ENCODE measurements at regions not wholly inside any gene's neighbourhood (a gene's known extent, or its start where the extent isn't known, plus 50 kb on each side); places are given as distances from the start of the nearest gene placed in this dataset.

- no peak overlapping the region for H3K4me3 ChIP-seq (replicated peaks in 1 of 2; ENCODE audit: low read depth in 2 of 2, low read length in 2 of 2)
- peak; percentile 7 to 43 for DNase-seq (ENCODE audit: low read depth in 2 of 2)
- TF ChIP-seq, protein P1, sequence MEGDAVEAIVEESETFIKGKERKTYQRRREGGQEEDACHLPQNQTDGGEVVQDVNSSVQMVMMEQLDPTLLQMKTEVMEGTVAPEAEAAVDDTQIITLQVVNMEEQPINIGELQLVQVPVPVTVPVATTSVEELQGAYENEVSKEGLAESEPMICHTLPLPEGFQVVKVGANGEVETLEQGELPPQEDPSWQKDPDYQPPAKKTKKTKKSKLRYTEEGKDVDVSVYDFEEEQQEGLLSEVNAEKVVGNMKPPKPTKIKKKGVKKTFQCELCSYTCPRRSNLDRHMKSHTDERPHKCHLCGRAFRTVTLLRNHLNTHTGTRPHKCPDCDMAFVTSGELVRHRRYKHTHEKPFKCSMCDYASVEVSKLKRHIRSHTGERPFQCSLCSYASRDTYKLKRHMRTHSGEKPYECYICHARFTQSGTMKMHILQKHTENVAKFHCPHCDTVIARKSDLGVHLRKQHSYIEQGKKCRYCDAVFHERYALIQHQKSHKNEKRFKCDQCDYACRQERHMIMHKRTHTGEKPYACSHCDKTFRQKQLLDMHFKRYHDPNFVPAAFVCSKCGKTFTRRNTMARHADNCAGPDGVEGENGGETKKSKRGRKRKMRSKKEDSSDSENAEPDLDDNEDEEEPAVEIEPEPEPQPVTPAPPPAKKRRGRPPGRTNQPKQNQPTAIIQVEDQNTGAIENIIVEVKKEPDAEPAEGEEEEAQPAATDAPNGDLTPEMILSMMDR (IDR thresholded peaks at IDR 0.05; ENCODE audit: low read depth, low read length), result no peak
Measured at GRCh38 chr4:29051381-29051965, 1668.7 kb upstream of the PCDH7 start.

DNA sequence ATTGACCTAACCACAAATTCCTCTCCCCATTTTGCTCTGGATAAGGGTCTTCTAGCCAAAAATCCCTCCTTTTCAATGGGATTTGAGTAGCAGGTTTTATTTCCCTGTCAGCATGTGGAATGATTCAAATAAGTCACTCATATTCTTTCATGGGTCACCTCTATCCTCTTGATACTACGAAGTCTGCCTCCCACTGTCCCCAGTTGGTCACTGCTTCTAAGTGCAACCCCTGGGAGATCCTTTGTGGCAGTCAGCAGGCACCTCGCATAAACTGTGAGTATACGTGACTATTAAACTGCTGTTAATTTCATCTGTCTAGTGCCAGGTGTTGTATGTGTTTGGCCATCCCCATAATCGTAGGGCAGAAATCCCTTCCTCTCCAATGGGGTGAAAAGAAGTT lies 1667.9 kb upstream of the PCDH7 start:
- TF ChIP-seq, protein P1 (IDR thresholded peaks at IDR 0.05; ENCODE audit: low read depth, low read length), result no peak
- H3K4me3 ChIP-seq (replicated peaks in 1 of 2; ENCODE audit: low read depth in 2 of 2, low read length in 2 of 2), result no peak overlapping the region
- DNase-seq (ENCODE audit: low read depth in 2 of 2), result no peak

DNA sequence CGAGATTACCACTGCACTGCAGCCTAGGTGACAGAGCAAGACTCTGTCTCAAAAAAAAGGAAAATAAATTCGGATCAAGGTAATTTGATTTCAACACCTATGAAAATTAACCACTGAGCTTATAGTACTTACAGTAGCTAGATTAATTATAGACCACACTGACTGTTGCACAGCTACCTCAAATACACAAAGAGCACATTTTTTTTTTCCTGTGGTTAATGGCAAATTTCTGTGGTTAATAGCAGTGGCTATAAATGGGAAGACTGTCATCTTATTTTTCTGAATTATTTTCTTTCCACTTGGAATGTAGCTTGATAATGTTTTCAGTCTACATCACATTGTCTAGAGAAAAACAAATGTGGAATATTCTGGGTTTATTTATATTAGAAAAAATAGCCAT lies 1661.6 kb upstream of the PCDH7 start:
- DNase-seq (ENCODE audit: low read depth in 2 of 2), result no peak
- H3K4me3 ChIP-seq (replicated peaks in 1 of 2; ENCODE audit: low read depth in 2 of 2, low read length in 2 of 2), result no peak overlapping the region
- TF ChIP-seq, protein P1 (IDR thresholded peaks at IDR 0.05; ENCODE audit: low read depth, low read length), result no peak

GRCh38 chr4:29066861-29067260 lies 1653.3 kb upstream of the PCDH7 start:
- H3K4me3 ChIP-seq (replicated peaks in 1 of 2; ENCODE audit: low read depth in 2 of 2, low read length in 2 of 2), result no peak overlapping the region
- TF ChIP-seq, protein P1 (IDR thresholded peaks at IDR 0.05; ENCODE audit: low read depth, low read length), result no peak
- DNase-seq (ENCODE audit: low read depth in 2 of 2), result no peak

DNA sequence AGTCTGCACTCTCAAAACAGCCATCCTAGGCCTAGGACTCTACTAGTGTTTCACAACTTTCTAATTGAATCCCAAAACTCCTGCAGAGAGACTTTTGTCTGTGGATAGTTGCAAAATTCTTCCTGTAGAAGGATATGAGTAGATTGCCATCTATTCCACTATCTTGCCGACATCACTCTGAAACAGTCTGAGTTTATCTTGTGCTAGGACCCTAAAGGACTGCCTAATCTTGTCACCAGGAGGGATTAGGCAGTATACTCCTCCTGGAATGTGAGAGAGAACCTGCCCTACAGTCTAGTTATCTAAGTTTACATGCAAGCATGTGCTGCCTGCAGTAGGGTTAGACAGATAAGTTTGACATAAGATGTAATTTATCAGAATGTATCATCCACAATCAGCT lies 1646.6 kb upstream of the PCDH7 start:
- no peak for DNase-seq (ENCODE audit: low read depth in 2 of 2)
- H3K4me3 ChIP-seq (replicated peaks in 1 of 2; ENCODE audit: low read depth in 2 of 2, low read length in 2 of 2), result no peak overlapping the region
- TF ChIP-seq, protein P1 (IDR thresholded peaks at IDR 0.05; ENCODE audit: low read depth, low read length), result no peak

- TF ChIP-seq, protein P1 (IDR thresholded peaks at IDR 0.05; ENCODE audit: low read depth, low read length), result no peak
- DNase-seq (ENCODE audit: low read depth in 2 of 2), result no peak
- H3K4me3 ChIP-seq (replicated peaks in 1 of 2; ENCODE audit: low read depth in 2 of 2, low read length in 2 of 2), result no peak overlapping the region
Measured at GRCh38 chr4:29075366-29075765, 1644.8 kb upstream of the PCDH7 start.

DNA sequence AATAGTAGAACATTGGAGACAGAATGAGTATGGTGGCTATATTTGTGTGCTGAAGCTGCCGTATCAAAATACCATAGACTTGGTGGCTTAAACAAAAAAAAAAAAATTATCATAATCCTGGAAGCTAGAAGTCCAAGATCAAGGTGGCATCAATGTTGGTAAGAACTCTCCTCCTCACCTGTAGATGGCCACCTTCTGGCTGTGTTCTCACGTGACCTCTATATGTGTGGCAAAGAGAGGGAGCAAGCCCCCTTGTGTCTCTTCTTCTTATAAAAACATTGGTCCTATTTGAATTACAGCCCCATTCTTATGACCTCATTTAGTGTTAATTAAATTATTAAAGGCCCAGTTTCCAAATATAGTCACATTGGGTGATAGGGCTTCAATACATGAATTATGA lies 1640.9 kb upstream of the PCDH7 start:
- DNase-seq (ENCODE audit: low read depth in 2 of 2), result no peak
- H3K4me3 ChIP-seq (replicated peaks in 1 of 2; ENCODE audit: low read depth in 2 of 2, low read length in 2 of 2), result no peak overlapping the region
- TF ChIP-seq, protein P1 (IDR thresholded peaks at IDR 0.05; ENCODE audit: low read depth, low read length), result no peak

Measured in cardiac fibroblast (primary cell).